Mucosa of descending colon (tissue), 3 donors: ENCODE measurements at regions not wholly inside any gene's neighbourhood (a gene's known extent, or its start where the extent isn't known, plus 50 kb on each side); places are given as distances from the start of the nearest gene placed in this dataset.
"Not testable (repeated sequence)": the region's sequence is repeated elsewhere in the genome, so short reads cannot be mapped to it uniquely, and the experiment has no call there.

ENCODE experiments used
- ATAC-seq: fragments of 200-7000 bp; cut with Tn5 transposase; one replicate; pipeline ENCODE4 v1.9.1; 2020; ENCODE audit warnings: mild to moderate bottlenecking, moderate library complexity
- DNase-seq, 3 donors: peaks; one replicate each; pipeline ENCODE4 v3.0.0-alpha.2; 2020
- H3K36me3 ChIP-seq: fragments of 200-600 bp; one replicate; pipeline ENCODE4 v1.8.0; 2021; ENCODE audit warnings: low read depth, mild to moderate bottlenecking
- H3K4me1 ChIP-seq: fragments of 200-600 bp; one replicate; pipeline ENCODE4 v1.8.0; 2021; ENCODE audit warnings: low read depth, mild to moderate bottlenecking
- H3K4me3 ChIP-seq: fragments of 200-600 bp; one replicate; pipeline ENCODE4 v1.8.0; 2021; ENCODE audit warnings: mild to moderate bottlenecking
- H3K9me3 ChIP-seq: fragments of 200-600 bp; one replicate; pipeline ENCODE4 v1.8.0; 2021; ENCODE audit warnings: mild to moderate bottlenecking
- CTCF ChIP-seq: fragments of 200-600 bp; IDR thresholded peaks from one replicate; pipeline ENCODE4 v1.8.0; 2022; ENCODE audit warnings: antibody characterized with exemption, mild to moderate bottlenecking
- intact Hi-C, 2 donors: fragments of 100-400 bp; cut with DNase I in 1 of 2; cut with micrococcal nuclease in 1 of 2; formaldehyde crosslinking; loops; one replicate each; pipeline versions ENCODE4 v1.11.0 to v1.11.1; 2022; cut with DNase I, micrococcal nuclease
- donor health status: DM: no; HTN: no; CAD: no; lungs with moderate emphysema.
- donor health status: DM: no; HTN: no; CAD: no.
- donor health status: DM: no; HTN: yes; CAD: no.

GRCh38 chr2:111523009-111523408 is 361.0 kb downstream of the ANAPC1 start:
- intact Hi-C loops, result no loop called here
- no peaks in the 10 kb centered on the region for H3K4me1 ChIP-seq
- no peak for TF ChIP-seq CTCF
- ATAC-seq (no peak), DNase-seq (peak in 1 of 3 donors; percentile 46)
- H3K9me3 ChIP-seq, result no peaks in the 10 kb centered on the region
- H3K4me3 ChIP-seq, result no peak overlapping the region
- no peaks in the 10 kb centered on the region for H3K36me3 ChIP-seq

- H3K9me3 ChIP-seq, intact Hi-C loops, ATAC-seq, H3K4me3 ChIP-seq, H3K4me1 ChIP-seq, H3K36me3 ChIP-seq, DNase-seq: not testable (repeated sequence)
These were observed 359.0 kb downstream of the ANAPC1 start for GRCh38 chr2:111525026-111525425.

GRCh38 chr2:111526041-111526639 is 357.9 kb downstream of the ANAPC1 start:
- H3K4me3 ChIP-seq, DNase-seq, H3K36me3 ChIP-seq, H3K4me1 ChIP-seq, intact Hi-C loops, H3K9me3 ChIP-seq: not testable (repeated sequence)
- peak; percentile 29 for ATAC-seq

GRCh38 chr2:111527707-111528400 is 356.1 kb downstream of the ANAPC1 start:
- ATAC-seq, H3K4me3 ChIP-seq, DNase-seq, intact Hi-C loops, H3K9me3 ChIP-seq, H3K4me1 ChIP-seq, H3K36me3 ChIP-seq: not testable (repeated sequence)

- DNase-seq, ATAC-seq, H3K4me3 ChIP-seq, intact Hi-C loops, H3K36me3 ChIP-seq, H3K4me1 ChIP-seq, H3K9me3 ChIP-seq: not testable (repeated sequence)
These were observed 355.0 kb downstream of the ANAPC1 start for GRCh38 chr2:111529022-111529421.

- H3K4me1 ChIP-seq, H3K4me3 ChIP-seq, ATAC-seq, H3K9me3 ChIP-seq, DNase-seq, H3K36me3 ChIP-seq, intact Hi-C loops: not testable (repeated sequence)
These were observed 353.6 kb downstream of the ANAPC1 start for GRCh38 chr2:111530239-111530965.

- DNase-seq, H3K4me3 ChIP-seq, H3K9me3 ChIP-seq, H3K4me1 ChIP-seq, intact Hi-C loops, H3K36me3 ChIP-seq: not testable (repeated sequence)
- peak; percentile 15 for ATAC-seq
These were observed 351.1 kb downstream of the ANAPC1 start for GRCh38 chr2:111532682-111533556.

GRCh38 chr2:111533557-111534247 is 350.3 kb downstream of the ANAPC1 start:
- DNase-seq, result not testable (repeated sequence)

More at GRCh38 chr2:111533557-111534247, 350.3 kb downstream of the ANAPC1 start:
- H3K4me3 ChIP-seq, intact Hi-C loops, H3K36me3 ChIP-seq, H3K4me1 ChIP-seq, H3K9me3 ChIP-seq: not testable (repeated sequence)
- peak; percentile 70 for ATAC-seq
